ENCODE measurements at regions not wholly inside any gene's neighbourhood (a gene's known extent, or its start where the extent isn't known, plus 50 kb on each side); places are given as distances from the start of the nearest gene placed in this dataset.

- H3K27ac ChIP-seq = no peak overlapping the region
- no peak overlapping the region for H3K9ac ChIP-seq
- no peaks in the 10 kb centered on the region for H3K79me2 ChIP-seq
- H3K4me2 ChIP-seq (ENCODE audit: low read length) = no peak overlapping the region
- no peak overlapping the region for H3K4me3 ChIP-seq (ENCODE audit: low read depth, low read length)
- H2AFZ ChIP-seq = no peak overlapping the region
- H3K9me3 ChIP-seq (ENCODE audit: control insufficient read depth, low read length) = no peaks in the 10 kb centered on the region
- H3K4me1 ChIP-seq = no peaks in the 10 kb centered on the region
- TF ChIP-seq CTCF (IDR thresholded peaks at IDR 0.05) = no peak
- H3K36me3 ChIP-seq (ENCODE audit: control insufficient read depth, insufficient read depth, low read length) = no peaks in the 10 kb centered on the region
- H3K27me3 ChIP-seq (ENCODE audit: control insufficient read depth, insufficient read depth, low read length) = no peaks in the 10 kb centered on the region
These were observed 552.8 kb downstream of the SLITRK5 start for GRCh38 chr13:88223958-88224357.

GRCh38 chr13:88235441-88235840 is 564.3 kb downstream of the SLITRK5 start:
- no peaks in the 10 kb centered on the region for H3K36me3 ChIP-seq (ENCODE audit: control insufficient read depth, insufficient read depth, low read length)
- no peaks in the 10 kb centered on the region for H3K9me3 ChIP-seq (ENCODE audit: control insufficient read depth, low read length)
- no peaks in the 10 kb centered on the region for H3K27me3 ChIP-seq (ENCODE audit: control insufficient read depth, insufficient read depth, low read length)
- no peak overlapping the region for H2AFZ ChIP-seq
- no peaks in the 10 kb centered on the region for H3K4me1 ChIP-seq
- TF ChIP-seq CTCF (IDR thresholded peaks at IDR 0.05) = no peak
- no peak overlapping the region for H3K4me2 ChIP-seq (ENCODE audit: low read length)
- H3K27ac ChIP-seq = no peak overlapping the region
- no peak overlapping the region for H3K4me3 ChIP-seq (ENCODE audit: low read depth, low read length)
- no peak overlapping the region for H3K9ac ChIP-seq
- no peaks in the 10 kb centered on the region for H3K79me2 ChIP-seq

GRCh38 chr13:88246239-88246638 is 575.1 kb downstream of the SLITRK5 start:
- no peak for TF ChIP-seq CTCF (IDR thresholded peaks at IDR 0.05)
- H3K9ac ChIP-seq = no peak overlapping the region
- H3K9me3 ChIP-seq (ENCODE audit: control insufficient read depth, low read length) = no peaks in the 10 kb centered on the region
- no peak overlapping the region for H3K27ac ChIP-seq
- H3K4me3 ChIP-seq (ENCODE audit: low read depth, low read length) = no peak overlapping the region
- no peaks in the 10 kb centered on the region for H3K4me1 ChIP-seq
- no peaks in the 10 kb centered on the region for H3K79me2 ChIP-seq
- no peaks in the 10 kb centered on the region for H3K36me3 ChIP-seq (ENCODE audit: control insufficient read depth, insufficient read depth, low read length)
- no peak overlapping the region for H2AFZ ChIP-seq
- no peak overlapping the region for H3K4me2 ChIP-seq (ENCODE audit: low read length)
- H3K27me3 ChIP-seq (ENCODE audit: control insufficient read depth, insufficient read depth, low read length) = no peaks in the 10 kb centered on the region

- no peak overlapping the region for H3K27ac ChIP-seq
- no peak overlapping the region for H2AFZ ChIP-seq
- no peak overlapping the region for H3K9ac ChIP-seq
- H3K27me3 ChIP-seq (ENCODE audit: control insufficient read depth, insufficient read depth, low read length) = no peaks in the 10 kb centered on the region
- no peaks in the 10 kb centered on the region for H3K4me1 ChIP-seq
- no peaks in the 10 kb centered on the region for H3K36me3 ChIP-seq (ENCODE audit: control insufficient read depth, insufficient read depth, low read length)
- H3K79me2 ChIP-seq = no peaks in the 10 kb centered on the region
- TF ChIP-seq CTCF (IDR thresholded peaks at IDR 0.05) = no peak
- H3K4me3 ChIP-seq (ENCODE audit: low read depth, low read length) = no peak overlapping the region
- no peak overlapping the region for H3K4me2 ChIP-seq (ENCODE audit: low read length)
- H3K9me3 ChIP-seq (ENCODE audit: control insufficient read depth, low read length) = no peaks in the 10 kb centered on the region
These were observed 577.2 kb downstream of the SLITRK5 start for GRCh38 chr13:88248393-88248792.

- Histone ChIP-seq H3K4me3 (ENCODE audit: low read depth, low read length) (no peak overlapping the region), H3K79me2 (no peaks in the 10 kb centered on the region), H3K27me3 (ENCODE audit: control insufficient read depth, insufficient read depth, low read length) (no peaks in the 10 kb centered on the region), H2AFZ (no peak overlapping the region), H3K4me1 (no peaks in the 10 kb centered on the region), H3K27ac (no peak overlapping the region), H3K36me3 (ENCODE audit: control insufficient read depth, insufficient read depth, low read length) (no peaks in the 10 kb centered on the region), H3K9me3 (ENCODE audit: control insufficient read depth, low read length) (no peaks in the 10 kb centered on the region), H3K9ac (no peak overlapping the region), H3K4me2 (ENCODE audit: low read length) (no peak overlapping the region)
- no peak for TF ChIP-seq CTCF (IDR thresholded peaks at IDR 0.05)
These were observed 586.5 kb downstream of the SLITRK5 start for GRCh38 chr13:88257706-88258105.

Measured in parathyroid adenoma (tissue), 2 donors.